ENCODE measurements at regions not wholly inside any gene's neighbourhood (a gene's known extent, or its start where the extent isn't known, plus 50 kb on each side); places are given as distances from the start of the nearest gene placed in this dataset.

DNA sequence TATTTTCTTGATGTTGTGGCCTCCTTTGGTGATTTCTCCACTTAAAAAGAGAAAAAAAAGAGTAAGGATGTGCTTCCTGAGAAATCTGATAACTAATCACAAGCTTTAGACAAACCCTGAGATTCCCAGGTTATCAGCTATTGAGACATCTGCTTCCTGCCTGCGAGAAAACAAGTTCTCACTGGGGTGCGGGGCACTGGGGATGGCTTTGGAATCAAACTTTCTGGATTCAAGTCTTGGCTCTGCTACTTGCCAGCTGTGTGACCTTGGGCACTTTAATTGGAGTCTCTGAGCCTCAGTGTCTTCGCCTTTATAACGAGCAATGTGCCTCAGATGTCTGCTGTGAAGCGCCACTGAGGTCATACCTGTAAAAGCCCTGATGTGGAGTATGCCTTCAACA lies 152.5 kb upstream of the NAV2 start:
- DNase-seq (ENCODE audit: low read depth), result no peak

DNA sequence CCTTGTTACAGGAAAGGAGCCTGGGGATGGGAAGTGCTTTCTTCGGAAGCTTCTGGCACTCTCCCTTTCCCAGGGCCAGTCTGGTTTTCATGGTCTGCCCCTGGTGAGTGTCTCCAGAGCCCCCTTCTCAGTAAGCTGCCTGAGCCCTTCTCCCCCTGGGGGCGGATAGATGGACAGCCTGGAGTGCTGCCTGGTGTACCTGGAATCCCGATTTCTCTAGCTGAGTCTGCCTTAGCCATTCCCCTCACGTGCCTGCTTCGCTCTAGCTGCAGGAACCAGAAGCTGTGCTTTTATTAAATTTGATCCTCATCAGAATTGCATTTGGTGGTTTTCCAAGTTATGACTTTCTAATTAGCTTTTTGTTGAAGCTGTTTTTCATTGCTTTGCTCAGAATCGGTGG lies 152.9 kb upstream of the NAV2 start:
- no peak for DNase-seq (ENCODE audit: low read depth)

- DNase-seq (ENCODE audit: low read depth), result no peak
Observed at GRCh38 chr11:19558189-19558986, 154.2 kb upstream of the NAV2 start.

- DNase-seq (ENCODE audit: low read depth), result no peak
Observed at GRCh38 chr11:19557720-19558140, 154.9 kb upstream of the NAV2 start.

GRCh38 chr11:19557185-19557584 lies 155.5 kb upstream of the NAV2 start:
- DNase-seq (ENCODE audit: low read depth), result no peak

- DNase-seq (ENCODE audit: low read depth), result no peak
Observed at GRCh38 chr11:19555266-19555665, 157.4 kb upstream of the NAV2 start.

DNA sequence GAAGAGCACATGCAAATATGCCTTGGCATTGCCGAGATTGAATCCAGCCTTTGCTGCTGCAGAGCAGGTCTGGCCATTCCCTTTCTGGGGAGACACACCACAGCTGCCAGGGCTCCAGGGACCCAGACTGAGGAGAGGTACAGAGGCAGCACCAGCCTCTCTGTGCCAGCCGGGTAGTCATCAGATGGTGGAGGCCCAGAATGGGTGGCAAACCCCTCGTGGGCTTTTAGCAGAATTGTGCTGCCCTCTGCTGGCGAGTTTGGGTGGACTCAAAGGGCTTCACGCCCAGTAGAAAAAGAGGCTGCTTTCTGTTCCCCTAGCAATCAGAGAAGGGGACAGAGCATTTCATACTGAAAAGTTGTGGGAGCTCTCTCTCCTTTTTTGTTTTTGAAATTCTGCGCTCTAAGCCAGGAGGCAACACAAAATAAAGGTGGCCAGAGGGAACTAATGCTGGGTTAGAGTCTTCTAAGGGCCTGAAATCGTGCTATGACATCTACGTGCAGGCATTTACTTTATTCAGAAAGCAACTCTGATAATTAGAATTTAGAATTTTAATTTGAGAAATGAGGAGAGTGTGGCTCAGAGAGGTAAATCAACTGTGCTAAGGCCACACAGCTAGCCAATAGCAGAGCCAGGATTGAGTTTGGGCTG lies 158.8 kb upstream of the NAV2 start:
- DNase-seq (ENCODE audit: low read depth), result peak; percentile 28

DNA sequence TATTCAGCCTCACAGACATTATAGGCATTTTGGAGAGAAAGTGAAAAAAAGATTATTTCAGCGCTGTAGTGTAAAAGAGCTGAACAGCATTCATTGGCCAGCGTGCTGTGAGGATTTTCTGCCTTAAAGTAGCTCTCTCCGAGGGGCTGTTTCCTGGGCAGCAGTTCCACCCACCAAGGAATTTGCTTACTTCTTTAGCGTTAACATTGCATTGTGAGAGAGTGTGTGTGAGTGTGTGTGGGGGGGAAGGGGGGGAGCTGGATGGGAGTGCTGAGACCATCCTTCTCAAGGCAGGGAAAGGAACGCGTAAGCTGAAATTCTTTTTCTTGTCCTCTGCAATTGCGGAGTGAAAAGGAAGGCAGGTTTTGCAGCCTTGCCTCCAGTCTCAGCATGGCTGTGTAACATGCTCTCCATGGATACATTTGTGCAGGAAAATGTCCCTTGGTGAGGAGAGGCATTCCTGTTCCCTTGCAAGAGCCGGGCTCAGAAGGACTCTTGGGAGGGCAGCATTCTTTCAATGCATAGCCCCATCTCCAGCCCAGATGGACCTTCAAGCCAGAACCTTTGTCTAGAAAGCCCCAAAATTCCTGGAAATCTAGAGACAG lies 159.9 kb upstream of the NAV2 start:
- DNase-seq (ENCODE audit: low read depth), result no peak

DNA sequence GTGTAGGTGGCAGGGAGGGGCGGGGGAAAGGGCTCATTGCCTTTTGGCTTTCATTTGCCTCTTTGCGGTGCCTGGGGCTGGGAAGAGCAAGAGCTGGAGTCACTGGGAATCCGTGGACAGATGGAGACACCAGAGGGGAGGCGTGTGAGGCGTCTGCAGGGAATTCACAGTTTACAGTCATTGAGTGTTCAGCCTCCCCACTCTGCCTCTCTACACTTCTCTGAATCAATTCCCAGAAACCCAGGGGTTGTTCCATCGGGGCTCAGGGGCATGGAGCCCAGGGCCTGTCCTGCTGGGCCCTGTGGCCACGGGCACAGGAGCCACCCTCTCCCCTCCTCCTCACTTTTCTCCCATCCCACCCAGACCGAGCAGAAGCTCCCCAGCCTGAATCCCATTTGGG lies 160.5 kb upstream of the NAV2 start:
- no peak for DNase-seq (ENCODE audit: low read depth)

- no peak for DNase-seq (ENCODE audit: low read depth)
Observed at GRCh38 chr11:19551457-19551856, 161.2 kb upstream of the NAV2 start.

GRCh38 chr11:19547044-19547443 lies 165.6 kb upstream of the NAV2 start:
- DNase-seq (ENCODE audit: low read depth), result no peak

DNA sequence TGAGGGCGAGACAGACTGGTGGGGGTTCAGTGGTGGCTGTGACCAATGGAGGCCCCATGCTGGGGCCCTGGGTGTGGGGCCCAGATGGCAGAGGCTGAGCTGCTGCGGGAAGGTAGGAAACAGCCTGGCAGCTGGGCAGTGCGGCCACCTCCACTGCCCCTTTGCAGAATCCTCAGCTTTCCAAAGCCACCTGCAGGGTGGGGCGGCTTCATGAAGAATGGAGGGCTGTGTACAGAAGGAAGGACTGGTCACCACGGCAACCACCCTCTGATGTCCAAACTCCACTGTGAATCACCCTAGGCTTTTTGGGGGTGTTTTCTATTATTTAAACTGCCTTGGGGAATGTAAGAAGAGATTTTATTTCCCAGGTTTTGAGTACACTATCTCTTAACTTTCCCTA lies 166.3 kb upstream of the NAV2 start:
- DNase-seq (ENCODE audit: low read depth), result no peak

DNA sequence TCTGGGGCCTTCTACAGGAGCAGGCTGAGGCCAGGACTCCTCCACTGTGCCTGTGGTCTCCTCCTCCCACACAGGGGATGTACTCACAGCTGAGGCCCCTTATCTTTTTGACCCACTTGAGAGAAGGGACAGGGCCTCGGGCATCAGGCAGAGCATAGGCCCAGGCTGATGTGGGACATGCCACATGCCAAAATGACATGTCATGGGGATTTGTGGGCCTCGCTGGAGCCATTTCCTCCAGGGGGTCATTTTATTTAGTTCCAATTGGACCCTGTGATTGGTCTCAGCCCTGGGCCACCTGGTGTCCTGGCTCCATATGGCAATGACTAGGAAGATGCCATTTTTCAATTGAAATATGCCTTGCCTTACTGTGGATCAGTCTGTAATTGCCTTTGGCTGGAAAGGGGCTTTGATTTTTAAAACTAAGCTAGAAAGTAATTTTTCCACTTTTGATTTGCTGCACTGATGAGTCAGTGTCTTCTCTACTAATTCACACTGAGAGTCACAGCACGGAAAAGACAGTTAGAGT lies 171.1 kb upstream of the NAV2 start:
- DNase-seq (ENCODE audit: low read depth), result no peak

DNA sequence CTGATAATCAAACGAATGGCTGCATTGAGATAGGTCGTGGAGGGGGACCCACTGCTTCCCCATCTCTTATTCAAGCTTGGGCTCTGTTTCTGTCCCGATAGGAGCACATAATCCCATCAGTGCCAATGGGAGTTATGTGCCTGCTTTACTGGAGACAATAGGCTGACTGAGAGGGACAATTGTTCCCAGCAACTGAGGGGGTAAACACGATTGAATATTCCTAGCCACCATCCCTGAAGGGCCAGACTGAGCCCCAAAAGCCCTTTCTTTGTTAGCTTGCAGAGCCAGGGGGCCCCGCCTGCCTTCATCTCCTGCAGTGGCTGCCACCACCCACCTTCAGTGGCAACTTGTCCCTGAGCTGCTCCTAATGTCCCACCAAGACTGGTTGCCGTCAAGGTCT lies 172.8 kb upstream of the NAV2 start:
- DNase-seq (ENCODE audit: low read depth), result no peak

DNA sequence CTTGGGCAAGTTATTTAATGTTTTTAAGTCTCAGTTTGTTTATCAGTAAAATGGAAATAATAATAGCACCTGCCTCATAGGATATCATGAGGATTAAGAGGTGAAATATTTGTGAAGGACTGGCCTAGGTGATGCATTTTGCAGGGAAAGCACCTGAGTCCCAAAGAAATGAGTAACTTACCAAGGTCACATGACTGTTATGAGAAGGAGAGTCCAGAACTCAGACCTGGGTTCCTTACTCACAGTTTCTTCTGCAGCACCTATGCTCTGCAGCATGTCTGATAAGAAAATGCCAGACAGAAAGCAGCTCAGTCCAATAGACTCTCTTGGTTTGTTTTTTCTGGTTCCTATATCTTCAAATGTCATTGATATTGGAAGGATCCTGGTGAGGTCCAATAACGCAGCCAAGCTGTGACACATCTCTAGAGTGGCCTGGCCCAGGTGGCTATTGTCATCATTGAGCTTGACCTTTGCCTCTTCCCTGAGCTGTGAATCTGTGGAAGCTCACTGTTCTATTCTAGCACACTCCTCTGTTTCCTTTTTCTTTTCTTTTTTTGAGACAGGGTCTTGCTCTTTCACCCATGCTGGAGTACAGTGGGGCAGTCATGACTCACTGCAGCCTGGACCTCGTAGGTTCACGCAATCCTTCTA lies 174.7 kb upstream of the NAV2 start:
- no peak for DNase-seq (ENCODE audit: low read depth)

DNA sequence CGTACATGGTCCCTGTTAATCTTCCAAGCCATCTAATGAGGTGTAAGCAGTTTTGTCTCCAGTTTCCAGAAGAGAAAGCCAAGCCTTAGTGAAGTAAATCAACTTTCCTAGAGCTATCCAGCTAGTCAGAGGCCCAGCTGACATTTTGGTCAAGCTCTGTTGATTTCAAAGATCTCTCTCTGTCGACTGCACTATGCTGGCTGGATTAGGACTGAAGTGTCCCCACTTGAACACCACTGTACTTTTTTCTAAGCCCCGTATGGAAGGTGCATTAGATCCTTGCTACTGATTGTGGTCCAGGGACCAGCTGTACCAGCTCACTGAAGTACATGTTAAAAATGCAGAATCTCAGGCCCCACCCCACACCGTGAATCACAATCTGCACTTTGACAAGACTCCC lies 176.5 kb upstream of the NAV2 start:
- no peak for DNase-seq (ENCODE audit: low read depth)

DNA sequence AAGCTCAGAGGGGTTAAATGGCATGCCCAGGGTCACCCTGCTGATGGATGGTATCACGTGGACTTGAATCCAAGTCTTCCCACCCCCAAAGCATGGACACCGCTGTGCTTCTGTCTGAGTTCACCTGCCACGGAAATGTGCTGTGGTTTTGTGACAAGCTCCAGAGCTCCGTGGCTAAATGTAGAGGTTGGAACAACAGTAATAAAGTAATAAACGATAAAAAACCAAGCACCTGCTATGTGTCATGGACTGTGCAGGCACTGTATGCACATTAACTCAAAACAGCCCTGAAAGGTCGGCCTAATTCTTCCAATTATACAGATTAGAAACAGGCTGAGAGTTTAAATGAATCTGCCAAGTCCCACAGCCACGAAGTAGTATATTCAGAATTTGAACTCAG lies 182.1 kb upstream of the NAV2 start:
- DNase-seq (ENCODE audit: low read depth), result no peak

GRCh38 chr11:19526119-19526518 lies 186.5 kb upstream of the NAV2 start:
- no peak for DNase-seq (ENCODE audit: low read depth)

GRCh38 chr11:19525714-19526113 lies 186.9 kb upstream of the NAV2 start:
- DNase-seq (ENCODE audit: low read depth), result no peak

DNA sequence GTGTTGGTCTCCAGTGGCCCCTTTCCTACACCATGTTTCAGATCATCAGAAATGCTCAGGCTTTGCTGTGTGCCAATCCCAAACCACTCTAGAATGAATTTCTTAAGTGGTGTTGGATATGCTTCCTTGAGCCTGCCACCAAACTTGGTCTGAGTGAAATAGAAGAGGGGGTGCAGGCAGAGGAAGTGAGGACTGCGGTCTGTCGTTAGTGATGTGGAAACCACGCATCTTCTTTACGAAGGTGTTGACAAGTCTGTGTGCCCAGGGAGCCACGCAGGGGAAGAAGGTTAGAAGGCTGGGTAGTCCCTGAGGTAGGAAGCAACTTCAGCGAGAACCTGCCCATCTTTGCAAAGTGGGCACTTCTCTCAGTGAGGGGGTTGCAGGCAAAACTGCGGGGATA lies 187.4 kb upstream of the NAV2 start:
- no peak for DNase-seq (ENCODE audit: low read depth)

DNA sequence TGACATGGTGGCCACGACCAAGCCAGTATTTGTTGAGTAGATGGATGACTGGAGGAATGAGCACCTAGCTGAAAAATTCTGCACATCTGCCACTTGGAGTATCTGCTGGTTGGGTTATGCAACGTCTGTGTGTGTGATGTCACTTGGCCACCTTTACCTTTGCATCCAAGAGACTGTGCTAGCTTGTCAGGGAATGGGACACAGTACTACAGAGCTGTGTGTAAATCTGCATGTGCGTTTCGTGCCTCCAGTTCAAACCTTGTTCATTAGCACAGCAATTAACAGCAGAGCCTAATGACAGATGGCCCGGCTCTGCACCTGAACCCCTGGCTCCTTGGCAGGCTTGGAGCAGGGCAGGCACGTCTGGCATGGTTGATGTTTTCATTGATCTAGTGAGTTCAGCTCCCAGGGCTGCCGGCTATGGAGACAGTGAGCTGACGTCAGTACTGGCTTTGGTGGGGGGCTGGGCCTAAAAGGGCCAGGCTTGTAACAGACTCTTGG lies 188.4 kb upstream of the NAV2 start:
- DNase-seq (ENCODE audit: low read depth), result no peak

DNA sequence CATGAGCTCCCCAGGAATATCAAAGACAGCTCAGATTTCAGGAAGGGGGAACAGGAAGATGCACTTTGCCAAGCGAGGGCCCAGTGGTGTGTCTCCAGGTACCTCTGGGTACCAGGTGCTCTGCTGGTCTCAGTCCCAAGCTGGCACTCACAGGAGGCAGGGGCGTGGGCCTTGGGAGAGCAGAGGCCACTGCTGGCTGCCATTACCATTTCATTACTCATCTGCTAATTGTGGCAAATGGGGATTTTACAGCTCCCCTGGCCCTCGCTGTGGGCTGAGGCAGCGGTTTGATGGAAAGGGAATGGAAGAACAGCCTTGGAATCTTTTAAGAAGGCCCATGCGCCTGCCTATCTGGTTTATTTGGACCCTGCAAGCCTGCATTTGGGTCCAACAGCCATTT lies 192.0 kb upstream of the NAV2 start:
- no peak for DNase-seq (ENCODE audit: low read depth)

Data from forelimb muscle (tissue), 1 donor.